GDM1 (cell line): ENCODE measurements at regions not wholly inside any gene's neighbourhood (a gene's known extent, or its start where the extent isn't known, plus 50 kb on each side); places are given as distances from the start of the nearest gene placed in this dataset.

Source experiments
- DNase-seq: peaks from one replicate; lab custom pipeline; 2025; lab: John Stamatoyannopoulos, UW

- DNase-seq, result no peak
Observed at GRCh38 chr13:29955137-29955650, 104.8 kb upstream of the UBL3 start.

GRCh38 chr13:29954082-29955028 is 103.9 kb upstream of the UBL3 start:
- no peak for DNase-seq

- DNase-seq, result no peak
Observed at GRCh38 chr13:29953542-29953941, 103.1 kb upstream of the UBL3 start.

GRCh38 chr13:29952245-29952644 is 101.8 kb upstream of the UBL3 start:
- no peak for DNase-seq

GRCh38 chr13:29948791-29949190 is 98.4 kb upstream of the UBL3 start:
- no peak for DNase-seq

GRCh38 chr13:29948244-29948643 is 97.8 kb upstream of the UBL3 start:
- DNase-seq, result no peak

- DNase-seq, result no peak
Observed at GRCh38 chr13:29947839-29948238, 97.4 kb upstream of the UBL3 start.

- no peak for DNase-seq
Observed at GRCh38 chr13:29946093-29946492, 95.7 kb upstream of the UBL3 start.

GRCh38 chr13:29943686-29944085 is 93.3 kb upstream of the UBL3 start:
- no peak for DNase-seq

- DNase-seq, result no peak
Observed at GRCh38 chr13:29943273-29943672, 92.9 kb upstream of the UBL3 start.

- DNase-seq, result no peak
Observed at GRCh38 chr13:29940715-29941114, 90.3 kb upstream of the UBL3 start.

- DNase-seq, result no peak
Observed at GRCh38 chr13:29939158-29939557, 88.7 kb upstream of the UBL3 start.

GRCh38 chr13:29937841-29938240 is 87.4 kb upstream of the UBL3 start:
- DNase-seq, result no peak

- DNase-seq, result no peak
Observed at GRCh38 chr13:29937379-29937778, 87.0 kb upstream of the UBL3 start.

GRCh38 chr13:29936956-29937355 is 86.5 kb upstream of the UBL3 start:
- DNase-seq, result no peak

GRCh38 chr13:29936051-29936813 is 85.8 kb upstream of the UBL3 start:
- DNase-seq, result peak; percentile 65

GRCh38 chr13:29935309-29935981 is 85.0 kb upstream of the UBL3 start:
- peak; percentile 65 for DNase-seq

- DNase-seq, result no peak
Observed at GRCh38 chr13:29934531-29935308, 84.3 kb upstream of the UBL3 start.

GRCh38 chr13:29933401-29933800 is 83.0 kb upstream of the UBL3 start:
- no peak for DNase-seq

GRCh38 chr13:29931696-29932095 is 81.3 kb upstream of the UBL3 start:
- no peak for DNase-seq

GRCh38 chr13:29929062-29929847 is 78.8 kb upstream of the UBL3 start:
- DNase-seq, result no peak
